Activated CD8-positive, alpha-beta memory T cell treated with anti-CD3 and anti-CD28 coated beads, Interleukin-2, amount 50 U/mL, for 1 hour (primary cell): ENCODE measurements at regions not wholly inside any gene's neighbourhood (a gene's known extent, or its start where the extent isn't known, plus 50 kb on each side); places are given as distances from the start of the nearest gene placed in this dataset.

ENCODE experiments used
- DNase-seq: peaks from one replicate; pipeline ENCODE4 v3.0.0-alpha.2; 2020; ENCODE audit errors: extremely low read depth

DNA sequence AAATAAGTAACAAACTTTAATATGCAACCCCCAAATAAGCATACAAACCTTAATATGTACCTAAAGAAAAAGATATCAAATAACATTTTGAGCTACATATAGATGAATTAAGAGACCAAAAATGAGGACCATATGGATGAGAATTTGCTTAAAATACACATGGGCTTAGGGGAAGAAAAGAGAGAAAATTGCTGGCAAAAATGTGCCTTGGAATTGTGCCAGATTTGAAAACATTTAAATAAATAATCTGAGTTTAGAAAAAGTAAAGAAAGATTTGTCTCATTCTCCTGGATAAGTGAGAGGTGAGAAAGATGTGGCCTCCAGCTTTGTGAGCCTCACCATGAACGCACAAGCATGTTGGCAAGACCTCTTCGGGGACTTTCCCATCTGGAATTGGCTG lies 372.6 kb downstream of the SOX11 start:
- no peak for DNase-seq

DNA sequence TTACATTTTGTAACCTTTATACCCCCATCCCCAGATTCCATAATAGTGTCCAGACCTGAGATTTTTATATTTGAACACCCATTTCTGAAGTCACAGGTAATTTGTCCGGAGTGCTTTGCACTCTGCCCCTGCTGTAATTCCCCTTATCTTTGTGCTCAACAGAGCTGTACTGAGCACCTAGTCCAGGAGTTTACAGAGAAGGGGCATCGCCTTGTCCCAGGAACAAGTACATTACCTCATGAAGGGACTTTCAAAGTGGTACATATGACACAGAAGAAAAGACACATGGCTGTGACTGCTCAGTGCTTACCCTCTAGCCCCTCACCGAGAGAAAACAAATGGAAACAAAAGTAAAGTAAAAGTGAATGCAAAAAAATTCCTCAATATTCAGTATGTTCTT lies 373.5 kb downstream of the SOX11 start:
- DNase-seq, result no peak

DNA sequence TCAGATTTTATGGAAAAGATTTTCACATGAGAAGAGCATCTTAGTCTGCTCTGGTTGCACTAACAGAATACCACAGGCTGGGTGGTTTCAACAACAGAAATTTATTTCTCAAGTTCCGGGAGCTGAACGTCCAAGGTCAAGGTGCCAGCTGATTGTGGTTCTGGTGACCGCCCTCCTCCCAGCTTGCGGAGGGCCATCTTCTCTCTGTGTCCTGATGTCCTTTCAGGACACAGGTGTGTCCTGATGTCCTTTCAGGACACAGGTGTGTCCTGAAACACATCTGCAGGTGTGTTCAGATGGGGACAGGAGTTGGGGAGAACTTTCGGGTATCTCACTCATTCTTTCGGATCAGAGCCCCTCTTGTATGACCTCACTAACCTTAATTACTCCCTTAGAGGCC lies 374.9 kb downstream of the SOX11 start:
- DNase-seq, result no peak

DNA sequence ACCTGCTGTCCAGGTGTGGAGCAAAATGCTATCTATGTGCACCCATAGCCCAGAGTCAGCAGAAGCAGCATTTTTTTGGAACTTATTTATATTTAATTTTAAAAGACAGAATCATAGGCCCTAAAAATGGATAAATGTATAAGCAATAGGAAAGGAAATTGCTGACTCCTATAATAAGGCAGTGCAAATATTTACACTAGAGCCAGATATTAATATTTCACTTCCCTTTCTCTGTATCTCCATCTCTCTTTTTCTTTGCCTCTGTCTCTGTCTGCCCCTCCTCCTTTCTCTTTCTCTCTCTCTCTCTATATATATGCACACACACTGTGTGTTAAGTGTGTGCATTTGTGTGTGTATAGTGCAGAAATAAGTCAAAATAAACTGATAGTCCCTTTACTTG lies 375.6 kb downstream of the SOX11 start:
- no peak for DNase-seq

DNA sequence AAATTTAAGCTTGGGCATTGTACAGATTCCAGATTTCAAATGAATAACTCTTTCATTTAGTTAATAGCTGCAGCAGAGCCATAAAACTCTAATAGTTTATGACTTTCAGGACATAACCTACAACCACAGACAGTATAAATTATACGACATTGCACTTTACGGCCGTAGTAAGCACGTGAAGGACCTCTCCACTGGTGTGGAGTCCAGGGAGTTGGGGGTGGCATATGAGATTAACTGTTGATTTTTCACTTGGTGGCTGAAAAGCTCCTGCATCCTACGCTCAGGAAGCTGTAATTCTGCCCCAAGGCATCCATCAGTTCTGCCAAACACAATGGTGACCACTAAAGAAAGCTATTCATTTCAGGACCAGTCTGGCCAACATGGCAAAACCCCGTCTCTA lies 376.2 kb downstream of the SOX11 start:
- DNase-seq, result no peak

DNA sequence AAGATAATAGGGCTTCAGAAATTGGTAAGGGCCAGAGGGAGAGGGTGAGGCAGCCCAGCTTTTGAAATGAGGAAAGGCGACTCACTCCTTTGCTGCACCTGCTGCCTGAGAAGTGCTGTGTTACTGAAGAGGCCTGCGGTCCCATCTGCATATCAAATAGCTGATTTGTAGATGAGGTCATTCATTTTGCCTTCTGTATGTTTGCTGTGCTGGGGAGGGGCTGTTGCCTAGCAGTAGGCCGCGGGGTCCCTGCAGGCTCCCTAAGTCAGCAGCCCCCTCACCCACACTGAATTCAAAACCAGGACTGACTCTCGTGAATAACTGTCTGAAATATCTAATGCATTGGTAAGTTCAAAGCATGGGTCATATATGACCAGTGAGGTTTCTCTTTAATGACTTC lies 377.2 kb downstream of the SOX11 start:
- no peak for DNase-seq

DNA sequence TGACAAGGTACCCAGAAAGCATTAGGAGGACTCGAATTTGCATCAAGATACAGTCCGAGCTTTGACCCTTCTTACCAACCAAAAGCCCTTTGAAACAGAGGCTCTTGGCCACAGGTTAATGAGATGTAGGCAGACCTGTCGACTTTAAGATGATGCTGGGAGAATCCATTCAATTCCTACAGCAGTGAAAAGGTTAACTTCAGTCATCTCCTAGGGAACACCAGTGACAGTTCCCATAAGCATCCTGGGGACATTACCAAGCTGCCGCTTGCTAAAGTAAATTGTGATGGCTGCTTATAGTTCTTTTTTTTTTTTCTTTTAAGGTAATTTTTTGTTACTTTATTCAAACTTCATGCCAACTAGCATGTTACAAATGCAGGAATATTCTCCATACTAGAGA lies 379.3 kb downstream of the SOX11 start:
- DNase-seq, result no peak

DNA sequence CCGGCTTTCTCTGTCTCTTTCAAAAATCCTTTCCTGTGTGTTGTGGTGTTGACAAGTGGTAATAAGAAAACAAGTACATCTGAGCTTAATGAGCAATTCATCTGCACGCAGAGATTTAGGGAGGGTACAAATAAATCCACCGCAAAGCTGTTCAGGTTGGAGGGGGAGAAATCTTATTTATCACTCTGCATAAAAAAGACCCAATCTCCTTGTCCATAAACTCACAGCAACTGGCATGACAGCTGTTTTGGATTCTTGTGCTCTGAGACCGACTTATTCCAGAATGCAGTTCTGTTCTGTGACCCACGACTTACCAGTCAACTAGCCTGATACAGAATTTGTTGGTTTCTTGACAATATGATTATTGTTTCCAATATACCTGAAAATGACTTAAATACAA lies 380.1 kb downstream of the SOX11 start:
- no peak for DNase-seq

DNA sequence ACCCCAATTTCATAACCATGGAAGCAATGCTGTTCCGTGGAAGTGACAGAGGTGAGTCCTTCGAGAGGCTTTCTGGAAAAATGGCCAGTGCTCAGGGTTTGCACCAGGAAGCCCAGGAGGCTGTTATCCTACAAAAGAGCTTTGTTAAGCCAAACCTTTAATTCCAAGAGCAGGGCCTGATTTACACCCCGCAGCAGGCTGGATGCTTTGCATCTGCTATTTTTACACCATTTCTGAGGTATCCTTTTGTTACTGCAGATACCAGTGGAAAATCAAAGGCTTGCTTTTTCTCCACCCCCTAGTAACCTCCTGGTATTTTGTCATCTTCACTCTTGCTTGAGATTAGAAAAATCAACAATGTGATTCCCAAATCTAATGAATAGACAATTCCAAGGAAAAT lies 380.6 kb downstream of the SOX11 start:
- no peak for DNase-seq

DNA sequence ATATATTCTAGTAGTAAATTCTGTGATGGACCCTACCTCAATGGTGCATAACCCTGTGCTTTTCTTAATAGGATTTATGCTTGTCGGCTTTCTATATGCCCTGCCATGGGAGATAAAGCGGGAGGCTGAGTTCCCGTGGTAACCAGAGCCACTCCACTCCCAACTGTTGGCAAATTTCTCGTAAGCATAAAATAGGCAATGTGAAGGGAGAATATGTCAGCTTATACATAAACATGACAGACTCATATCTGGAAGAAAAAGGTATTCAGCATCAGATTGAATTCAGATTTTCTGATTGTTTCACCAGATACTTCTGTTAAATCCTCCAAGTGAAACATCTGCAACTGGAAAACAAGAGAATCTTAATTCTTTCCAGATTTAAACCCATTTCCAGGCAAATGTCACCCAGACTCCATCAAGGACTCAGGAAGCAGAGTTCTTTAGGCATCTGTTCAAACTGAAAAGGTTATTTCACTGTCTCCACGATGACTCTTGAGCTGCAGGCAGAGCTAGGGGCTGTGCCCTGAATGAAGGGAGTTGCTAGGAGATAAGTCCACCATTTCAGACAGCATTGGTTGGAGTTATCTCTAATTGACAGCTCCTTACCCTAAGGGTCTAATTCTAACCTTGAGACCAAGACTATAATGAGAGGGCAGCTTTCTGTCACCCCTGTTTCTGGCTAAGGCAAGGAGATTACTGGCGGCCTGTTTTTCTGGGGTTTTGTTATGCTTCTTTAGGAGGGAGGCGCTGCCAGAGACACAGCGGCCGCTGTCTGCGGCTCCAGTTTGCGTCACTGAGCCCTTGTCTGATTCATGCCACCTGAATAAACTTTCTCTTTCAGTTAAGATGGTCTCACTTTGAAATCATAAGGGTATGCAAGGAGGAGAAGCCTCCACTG lies 381.3 kb downstream of the SOX11 start:
- DNase-seq, result no peak

DNA sequence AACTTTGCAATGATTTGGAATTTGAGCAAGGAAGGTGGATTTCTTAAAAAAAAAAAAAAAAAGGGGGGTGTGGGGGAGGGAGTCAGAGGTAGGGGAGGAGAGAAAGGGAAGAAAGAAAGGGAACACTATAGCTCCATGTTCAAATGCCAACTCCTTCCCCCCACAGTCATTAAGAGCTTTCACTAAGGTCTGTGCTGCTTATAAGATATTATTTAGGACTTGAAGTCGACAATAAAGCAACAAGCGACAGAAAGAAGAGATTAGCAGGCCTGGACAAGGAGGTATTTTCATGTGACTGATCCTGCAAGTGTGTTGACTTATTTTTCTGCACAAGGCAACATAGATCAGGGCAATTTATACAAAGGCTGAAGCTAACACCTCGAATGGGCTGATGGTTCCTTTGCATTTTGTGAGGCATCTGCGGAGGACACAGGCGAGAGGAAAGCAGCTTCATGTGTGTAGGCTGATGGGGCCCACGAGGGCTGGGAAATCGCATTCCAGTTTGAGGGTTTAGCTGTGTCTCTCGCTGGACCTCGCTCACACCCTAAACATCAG lies 382.0 kb downstream of the SOX11 start:
- DNase-seq, result no peak

DNA sequence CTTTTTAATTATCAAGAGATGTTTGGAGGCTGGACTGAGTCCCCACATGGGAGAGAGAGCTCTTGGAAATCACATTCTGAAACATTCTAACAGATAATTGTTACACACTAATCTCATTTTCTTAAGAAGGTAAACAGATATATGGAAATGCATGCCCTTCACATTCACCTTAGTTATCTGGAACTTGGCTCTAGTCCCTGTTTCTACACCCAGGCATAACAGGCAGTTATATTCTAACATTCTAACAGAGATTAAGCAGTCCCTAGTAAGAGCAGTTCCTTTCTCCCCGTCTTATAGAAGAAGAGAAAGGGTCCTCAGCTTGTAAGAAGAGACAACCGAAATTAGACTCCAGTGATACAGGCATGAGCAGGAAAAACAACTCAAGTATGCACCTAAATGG lies 385.4 kb downstream of the SOX11 start:
- DNase-seq, result no peak

DNA sequence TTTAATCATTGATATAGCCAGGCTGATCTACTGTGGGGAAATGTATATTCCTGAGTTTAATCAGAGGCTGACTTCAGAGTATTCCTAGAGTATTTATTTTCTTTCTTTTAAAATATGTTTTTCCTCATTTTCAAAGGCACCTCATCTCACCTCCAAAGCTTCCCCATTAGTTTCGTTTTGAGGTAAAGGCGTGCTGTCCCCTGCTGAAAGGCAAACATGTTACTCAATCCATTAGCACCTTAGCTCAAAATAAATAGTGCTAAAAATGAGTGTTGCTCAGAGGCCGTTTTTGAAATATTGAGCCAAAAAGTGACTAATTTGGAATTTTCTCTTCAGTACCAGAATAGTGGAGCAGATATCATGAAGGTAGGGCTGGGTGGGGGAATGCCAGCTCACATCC lies 386.2 kb downstream of the SOX11 start:
- no peak for DNase-seq

DNA sequence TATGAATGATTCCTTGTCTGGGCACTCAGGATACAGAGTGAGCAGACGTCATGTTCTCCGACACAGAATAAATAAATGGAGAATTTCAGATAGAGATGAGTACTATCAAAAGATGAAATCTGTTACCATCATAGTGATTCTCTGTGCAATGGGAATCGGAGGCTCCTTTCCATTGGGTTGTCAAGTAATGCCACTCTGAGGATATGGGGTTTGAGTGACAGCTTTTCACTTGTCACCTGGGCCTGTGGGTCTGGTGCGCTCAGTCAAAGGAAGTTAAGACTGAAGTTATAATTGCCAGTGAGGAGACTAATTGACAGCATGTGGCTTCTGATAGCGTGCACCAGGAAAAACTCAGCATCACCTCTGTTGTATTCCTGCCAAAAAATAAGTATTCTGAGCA lies 387.2 kb downstream of the SOX11 start:
- no peak for DNase-seq

DNA sequence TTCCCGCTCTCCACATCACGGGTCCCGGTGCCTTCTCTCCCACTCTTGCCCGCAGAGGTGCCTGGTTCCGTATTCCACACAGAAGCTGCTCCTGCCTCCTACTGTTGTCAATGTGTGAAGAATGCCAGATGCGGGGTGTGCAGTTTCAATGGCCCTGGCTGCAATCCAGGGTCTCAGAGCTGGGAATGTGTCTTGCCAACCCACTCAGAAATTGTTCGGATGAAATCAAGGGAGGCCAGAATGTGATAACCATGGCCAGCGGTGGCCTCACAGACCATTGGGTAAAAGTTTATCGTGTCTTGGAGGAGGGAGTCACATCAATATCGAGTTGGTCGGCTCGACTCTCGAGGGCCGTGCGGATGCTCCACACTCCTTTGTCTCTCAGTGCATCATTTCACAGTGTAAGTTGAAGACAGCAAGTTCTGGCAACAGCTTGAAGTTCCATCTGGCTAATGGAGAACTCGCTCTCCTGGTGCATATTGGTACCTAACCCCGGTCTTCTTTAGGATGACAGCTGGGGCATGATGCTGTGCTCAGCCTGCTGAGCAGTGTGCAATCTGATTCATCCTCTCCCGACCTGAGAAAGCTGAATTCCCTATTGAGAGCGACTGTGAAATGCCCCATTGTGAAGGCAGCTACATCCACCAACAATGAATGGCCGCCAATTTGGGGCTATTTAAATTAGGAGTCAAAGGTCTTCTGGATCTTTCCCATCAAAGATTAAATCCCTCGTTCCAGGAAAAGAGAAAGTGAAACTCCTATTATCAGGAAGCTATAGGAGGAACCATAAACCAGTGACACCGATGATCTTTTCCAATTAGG lies 389.0 kb downstream of the SOX11 start:
- DNase-seq, result no peak

DNA sequence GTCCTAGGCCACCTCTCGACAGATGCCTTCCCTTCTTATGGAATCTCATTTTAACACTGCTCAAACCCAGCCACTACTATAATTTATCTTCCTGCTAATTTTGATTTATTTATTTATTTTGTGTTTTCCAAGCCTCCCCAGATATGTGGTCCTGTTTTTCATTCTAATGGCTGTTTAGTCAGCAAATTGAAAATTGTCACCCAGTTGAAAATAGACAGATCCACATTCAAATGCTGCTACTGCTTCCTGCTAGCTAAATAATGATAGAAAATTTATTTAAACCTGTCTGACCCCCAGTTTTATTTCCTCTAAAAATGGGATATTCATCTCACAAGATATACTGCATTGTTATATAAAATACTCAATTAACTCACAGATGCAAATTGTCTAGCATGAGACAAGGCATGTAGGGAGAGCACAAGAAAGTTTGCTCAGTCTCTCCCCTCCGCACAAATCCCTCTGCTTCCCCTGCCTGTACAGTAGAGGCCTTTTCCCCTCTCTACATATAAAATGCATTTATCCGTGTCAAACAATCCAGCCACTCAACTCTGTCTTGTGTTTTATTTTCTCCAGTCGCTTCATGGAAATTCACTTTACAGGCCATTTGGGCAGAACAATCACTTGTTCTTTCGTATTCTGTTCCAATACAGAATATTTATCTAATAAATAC lies 389.9 kb downstream of the SOX11 start:
- DNase-seq, result no peak

DNA sequence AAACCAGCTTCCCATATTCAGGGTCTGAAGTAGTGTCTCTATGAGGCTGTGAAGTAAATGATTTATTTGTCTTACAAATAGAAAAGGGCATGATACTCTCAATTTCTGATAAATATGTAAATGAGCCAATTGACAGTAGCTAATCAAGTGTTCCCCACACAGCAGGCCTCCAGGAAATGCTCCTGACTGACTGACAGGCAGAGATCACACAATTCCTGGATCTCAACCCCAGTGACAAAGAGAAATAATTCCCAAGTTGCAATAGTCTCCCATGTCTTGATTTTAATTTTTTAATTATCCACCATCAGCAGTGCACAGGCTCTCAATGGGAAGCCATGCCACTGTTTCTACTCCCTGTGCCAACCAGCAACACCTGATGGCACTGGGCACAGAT lies 390.4 kb downstream of the SOX11 start:
- no peak for DNase-seq

DNA sequence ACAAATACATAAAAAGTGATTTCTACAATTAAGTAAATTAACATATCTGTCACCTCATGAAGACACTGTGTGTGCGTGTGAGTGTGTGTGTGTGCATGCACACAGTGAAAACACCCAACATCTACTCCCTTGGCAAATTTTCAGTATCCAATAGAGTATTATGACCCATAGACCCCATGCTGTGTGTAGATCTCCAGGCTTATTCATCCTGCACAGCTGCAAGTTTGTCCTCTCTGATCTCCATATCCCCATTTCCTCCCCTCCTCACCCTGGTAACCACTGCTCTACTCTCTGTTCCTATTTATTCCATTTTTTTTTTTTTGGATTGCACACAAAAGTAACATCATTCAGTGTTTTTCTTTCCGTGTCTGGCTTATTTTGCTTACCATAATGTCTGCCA lies 391.0 kb downstream of the SOX11 start:
- DNase-seq, result no peak

DNA sequence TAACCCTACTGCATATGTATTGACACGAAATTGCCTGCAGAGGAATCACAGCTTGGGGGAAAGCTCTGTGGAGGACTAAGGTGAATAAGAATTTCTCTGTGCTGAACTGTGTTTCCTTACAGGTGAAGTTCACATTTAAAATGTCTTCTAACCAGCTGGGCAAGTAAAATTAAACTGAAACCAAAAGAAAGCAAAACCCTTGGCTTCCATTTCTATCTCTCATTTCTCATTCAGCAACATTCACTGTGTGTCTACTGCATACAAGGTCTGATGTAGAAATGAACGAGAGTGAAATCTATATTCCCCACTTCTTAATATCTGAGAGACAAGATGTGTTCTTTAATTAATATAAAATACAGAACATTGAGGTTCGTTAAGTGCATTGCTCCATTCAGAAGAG lies 397.3 kb downstream of the SOX11 start:
- no peak for DNase-seq

DNA sequence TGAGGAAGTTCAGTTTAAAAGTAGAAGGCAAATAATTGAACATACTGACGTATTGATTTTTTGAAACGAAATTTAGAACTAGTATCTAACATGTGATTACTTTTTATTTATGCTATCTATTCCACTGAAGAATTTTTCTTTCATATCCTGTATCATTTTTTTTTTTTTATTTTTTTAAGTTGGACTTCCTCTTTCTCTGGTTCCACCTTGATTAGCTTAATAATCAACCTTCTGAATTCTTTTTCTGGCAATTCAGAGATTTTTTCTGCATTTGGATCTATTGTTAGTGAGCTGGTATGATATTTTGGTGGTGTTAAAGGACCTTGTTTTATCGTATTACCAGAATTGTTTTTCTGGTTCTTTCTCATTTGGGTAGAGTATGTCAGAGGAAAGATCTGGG lies 411.2 kb downstream of the SOX11 start:
- DNase-seq, result no peak

DNA sequence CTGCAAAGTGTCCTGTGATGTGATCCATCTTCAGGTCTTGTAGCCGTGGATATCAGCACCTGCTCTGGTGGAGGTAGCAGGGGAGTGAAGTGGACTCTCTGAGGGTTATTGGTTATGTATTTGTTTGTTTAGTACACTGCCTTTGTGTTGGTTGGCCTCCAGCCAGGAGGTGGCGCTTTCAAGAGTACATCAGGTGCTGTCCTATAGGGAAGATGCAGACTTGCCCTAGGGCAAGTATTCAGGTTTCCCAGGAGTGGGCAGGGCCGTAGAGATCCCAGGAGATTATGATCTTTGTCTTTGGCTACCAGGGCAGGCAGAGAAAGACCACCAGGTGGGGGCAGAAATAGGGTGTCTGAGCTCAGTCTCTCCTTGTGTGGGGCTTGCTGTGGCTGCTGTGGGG lies 411.8 kb downstream of the SOX11 start:
- DNase-seq, result no peak

DNA sequence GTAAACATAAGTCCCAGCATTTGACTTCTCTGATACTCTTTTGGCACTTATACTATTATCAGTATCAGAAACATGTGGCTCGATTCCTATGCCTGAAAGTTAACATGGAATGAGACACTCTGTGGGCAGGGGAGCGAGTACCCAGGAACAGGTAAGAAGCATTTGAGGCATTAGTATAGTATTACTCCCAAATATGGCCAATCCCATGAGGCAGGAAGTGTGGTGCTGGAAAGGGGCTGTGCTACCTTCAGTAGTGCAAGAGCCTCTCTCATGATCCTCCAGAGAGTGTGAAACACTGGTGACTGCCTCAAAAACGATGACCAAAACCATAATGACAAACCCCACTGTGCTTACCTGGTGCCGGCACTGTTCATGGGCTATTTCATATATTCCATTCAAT lies 415.1 kb downstream of the SOX11 start:
- no peak for DNase-seq
